ENCODE measurements at regions not wholly inside any gene's neighbourhood (a gene's known extent, or its start where the extent isn't known, plus 50 kb on each side); places are given as distances from the start of the nearest gene placed in this dataset.

- H3K4me3 ChIP-seq (ENCODE audit: low read depth, low read length): no peak overlapping the region
- no peak for TF ChIP-seq CTCF (IDR thresholded peaks at IDR 0.05; ENCODE audit: insufficient read depth, low read length)
- no peak for DNase-seq (ENCODE audit: low read depth)
Measured at GRCh38 chr2:4529738-4530137, 826.4 kb downstream of the DCDC2C start.

- H3K4me3 ChIP-seq (ENCODE audit: low read depth, low read length): no peak overlapping the region
- TF ChIP-seq CTCF (IDR thresholded peaks at IDR 0.05; ENCODE audit: insufficient read depth, low read length): no peak
- no peak for DNase-seq (ENCODE audit: low read depth)
Measured at GRCh38 chr2:4530231-4530630, 826.9 kb downstream of the DCDC2C start.

GRCh38 chr2:4533806-4534205, 830.4 kb downstream of the DCDC2C start:
- H3K4me3 ChIP-seq (ENCODE audit: low read depth, low read length): no peak overlapping the region
- no peak for DNase-seq (ENCODE audit: low read depth)
- no peak for TF ChIP-seq CTCF (IDR thresholded peaks at IDR 0.05; ENCODE audit: insufficient read depth, low read length)

DNA sequence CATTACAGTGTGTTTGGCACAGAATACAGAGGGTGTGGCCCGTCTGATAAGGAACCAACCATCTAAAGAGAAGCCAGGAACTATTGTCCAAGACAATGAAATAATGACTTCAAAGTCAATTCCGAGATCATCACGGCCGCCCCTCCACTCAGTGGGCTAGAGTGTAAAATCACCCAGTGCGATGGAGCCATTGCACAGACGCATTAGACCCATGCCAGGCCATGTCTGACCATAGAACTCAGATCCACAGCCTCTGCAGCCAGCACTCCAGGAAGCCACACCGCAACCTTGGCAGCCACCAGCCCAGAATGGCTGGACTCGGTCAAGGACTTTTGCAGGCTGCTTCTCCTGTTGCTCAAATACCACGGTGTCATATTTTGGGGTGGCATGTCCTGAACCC, 835.7 kb downstream of the DCDC2C start:
- DNase-seq (ENCODE audit: low read depth): no peak
- H3K4me3 ChIP-seq (ENCODE audit: low read depth, low read length): no peak overlapping the region
- TF ChIP-seq CTCF (IDR thresholded peaks at IDR 0.05; ENCODE audit: insufficient read depth, low read length): no peak

DNA sequence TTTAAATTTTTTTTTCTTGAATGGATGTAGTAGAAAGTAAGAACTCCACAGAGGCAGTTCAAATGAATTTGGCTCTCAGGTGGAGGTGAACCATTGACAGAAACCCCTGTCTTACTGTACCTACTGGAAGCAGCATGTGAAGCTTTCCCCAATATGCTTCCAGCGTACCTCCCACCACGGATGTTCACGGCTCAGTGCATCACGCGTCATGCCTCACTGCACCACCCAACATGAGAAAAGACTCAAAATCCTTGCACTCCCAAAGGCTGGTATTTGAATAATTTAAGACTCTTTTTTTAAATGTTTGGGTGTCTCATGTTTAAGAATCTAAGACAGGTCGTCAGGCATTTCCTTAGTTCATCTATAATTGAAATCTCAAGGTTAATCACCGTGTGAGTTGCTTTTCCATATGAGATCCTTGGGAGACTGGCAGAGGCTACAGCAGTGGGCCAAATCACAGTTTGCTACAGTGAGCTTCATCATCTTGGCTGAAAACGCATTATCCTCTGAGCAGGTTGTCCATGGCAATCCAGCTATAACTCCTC, 846.4 kb downstream of the DCDC2C start:
- no peak for TF ChIP-seq CTCF (IDR thresholded peaks at IDR 0.05; ENCODE audit: insufficient read depth, low read length)

GRCh38 chr2:4551691-4552474, 848.5 kb downstream of the DCDC2C start:
- no peak for DNase-seq (ENCODE audit: low read depth)
- H3K4me3 ChIP-seq (ENCODE audit: low read depth, low read length): no peak overlapping the region
- TF ChIP-seq CTCF (IDR thresholded peaks at IDR 0.05; ENCODE audit: insufficient read depth, low read length): no peak

More for the DNA sequence above, 846.4 kb downstream of the DCDC2C start:
- DNase-seq (ENCODE audit: low read depth): no peak
- H3K4me3 ChIP-seq (ENCODE audit: low read depth, low read length): no peak overlapping the region
